Limb (tissue), 2 donors: ENCODE measurements at regions not wholly inside any gene's neighbourhood (a gene's known extent, or its start where the extent isn't known, plus 50 kb on each side); places are given as distances from the start of the nearest gene placed in this dataset.
A peak's percentile ranks its signal among the peaks of the same experiment; 100 is the strongest.

ENCODE experiments used
- DNase-seq, 2 donors: peaks; one replicate each; pipeline ENCODE4 v3.0.0-alpha.2; 2016; ENCODE audit errors: extremely low spot score in 2 of 2

DNA sequence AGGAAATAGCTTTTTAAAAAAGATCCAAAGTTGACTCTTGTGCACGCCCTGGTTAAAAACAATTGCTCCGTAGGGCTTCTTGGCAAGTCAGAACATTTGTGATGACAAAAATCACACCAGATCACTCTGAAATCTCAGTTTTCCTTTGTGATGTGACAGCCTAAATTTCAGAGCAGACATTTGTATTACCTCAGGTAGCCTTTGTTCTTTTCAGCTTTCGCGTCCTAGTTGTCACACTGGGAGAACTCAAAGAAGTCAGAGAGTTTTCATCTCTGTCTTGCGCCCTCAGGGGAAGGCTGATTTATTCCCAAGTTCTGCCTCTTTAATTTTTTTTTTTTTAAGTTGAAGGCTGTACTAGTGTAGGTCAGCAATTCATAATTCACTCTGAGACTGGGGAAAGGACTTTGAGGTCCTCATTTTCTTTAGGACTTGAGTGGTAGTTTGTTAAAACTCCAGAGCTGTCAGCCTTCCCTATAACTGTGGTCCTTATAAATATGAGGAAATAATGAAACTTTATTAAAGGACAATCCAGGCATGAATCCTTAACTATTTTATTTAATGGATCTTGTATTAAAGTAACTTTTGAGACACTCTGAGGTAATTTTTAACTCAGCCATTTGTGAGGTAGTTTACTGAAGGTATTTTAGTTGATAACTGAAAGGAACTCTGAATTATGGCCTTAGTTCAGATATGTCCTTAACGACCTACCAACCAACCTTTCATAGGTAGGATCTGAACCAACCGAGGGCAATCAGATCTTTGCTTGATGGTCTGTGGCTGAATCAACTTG lies 525.1 kb upstream of the FAM98A start:
- no peak for DNase-seq

DNA sequence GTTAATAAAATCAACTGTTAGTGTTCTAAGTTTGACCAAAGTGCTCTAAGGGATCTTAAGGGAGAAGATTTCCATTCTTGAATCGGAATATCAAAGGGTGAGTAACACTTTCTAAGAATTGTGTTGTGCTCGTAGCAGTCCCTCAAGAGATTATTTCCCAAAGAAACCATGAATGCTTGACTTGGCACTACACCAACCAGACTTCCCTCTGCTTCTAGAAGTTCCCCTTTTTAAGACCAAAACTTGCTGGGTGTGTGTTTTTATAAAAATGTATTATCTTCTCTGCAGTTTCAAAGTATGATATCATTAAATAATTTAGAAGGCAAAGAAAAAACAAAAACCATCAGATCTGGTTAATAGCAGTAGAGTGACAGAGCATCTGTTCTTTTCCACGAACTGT lies 522.0 kb upstream of the FAM98A start:
- no peak for DNase-seq

DNA sequence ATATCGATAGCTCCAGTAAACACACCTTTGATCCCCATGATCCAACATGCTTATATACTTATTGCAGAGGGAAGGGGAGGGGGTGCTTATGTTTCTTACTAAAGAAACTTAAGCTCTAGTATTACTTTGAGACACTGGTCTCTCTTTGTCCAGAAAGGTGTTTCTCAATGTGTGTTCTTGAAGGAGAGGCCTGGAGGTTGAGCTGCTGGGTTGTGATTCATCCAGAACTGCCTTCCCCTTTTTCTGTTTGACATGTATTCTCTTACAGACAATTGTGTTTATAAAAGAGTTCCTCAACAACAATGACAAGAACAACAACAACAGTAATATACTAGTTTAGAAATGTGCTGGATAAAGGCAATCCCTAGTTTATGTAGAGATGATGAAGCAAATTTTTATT lies 516.0 kb upstream of the FAM98A start:
- DNase-seq, result no peak

DNA sequence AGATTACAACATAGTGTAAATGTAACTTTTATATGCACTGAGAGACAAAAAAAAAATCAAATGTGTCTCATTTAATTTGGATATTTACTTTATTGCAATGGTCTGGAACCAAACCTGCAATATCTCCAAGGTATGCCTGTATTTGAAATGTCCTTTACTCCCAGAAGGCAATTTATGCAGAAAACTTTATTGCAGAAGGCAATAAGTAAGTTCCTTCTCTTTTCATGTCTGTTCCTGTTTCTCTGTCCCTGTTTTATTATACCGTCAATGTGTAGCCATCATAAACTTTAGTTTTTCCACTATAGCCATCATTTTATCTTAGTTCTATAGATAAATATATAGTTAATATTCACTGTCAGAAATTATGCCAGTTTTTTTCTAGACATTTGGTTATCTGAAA lies 513.1 kb upstream of the FAM98A start:
- no peak for DNase-seq

DNA sequence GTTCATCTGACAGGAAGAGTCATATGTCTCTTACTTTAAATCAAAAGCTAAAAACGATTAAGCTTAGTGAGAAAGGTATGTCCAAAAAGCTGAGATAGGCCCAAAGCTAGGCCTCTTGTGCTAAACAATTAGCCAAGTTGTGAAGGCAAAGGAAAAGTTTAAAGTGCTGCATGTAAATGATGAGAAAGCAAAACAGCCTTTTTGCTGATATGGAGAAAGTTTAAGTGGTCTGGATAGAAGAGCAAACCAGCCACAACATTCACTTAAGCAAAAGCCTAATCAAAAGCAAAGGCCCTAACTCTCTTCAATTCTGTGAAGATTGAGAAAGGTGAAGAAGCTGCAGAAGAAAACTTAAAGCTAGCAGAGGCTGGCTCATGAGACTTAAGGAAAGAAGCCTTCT lies 511.3 kb upstream of the FAM98A start:
- DNase-seq, result no peak

DNA sequence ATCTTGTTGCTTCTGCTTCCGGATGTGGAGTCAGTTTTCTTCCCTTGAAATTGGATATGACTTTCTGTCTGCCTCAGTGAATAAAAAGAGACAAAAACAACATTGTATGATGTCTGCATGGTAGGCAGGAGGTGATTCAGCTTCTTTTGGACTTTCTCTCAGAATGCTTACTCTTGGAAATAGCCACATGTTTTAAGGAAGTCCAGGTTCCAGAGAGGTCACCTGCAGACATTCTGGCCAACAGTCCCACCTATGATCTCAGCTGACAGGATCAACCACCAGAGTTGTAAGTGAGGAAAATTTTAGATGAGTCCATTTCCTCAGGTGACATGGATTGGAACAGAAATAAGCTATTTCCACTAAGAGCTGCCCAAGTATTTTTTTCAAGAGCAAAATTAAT lies 508.7 kb upstream of the FAM98A start:
- DNase-seq, result no peak

DNA sequence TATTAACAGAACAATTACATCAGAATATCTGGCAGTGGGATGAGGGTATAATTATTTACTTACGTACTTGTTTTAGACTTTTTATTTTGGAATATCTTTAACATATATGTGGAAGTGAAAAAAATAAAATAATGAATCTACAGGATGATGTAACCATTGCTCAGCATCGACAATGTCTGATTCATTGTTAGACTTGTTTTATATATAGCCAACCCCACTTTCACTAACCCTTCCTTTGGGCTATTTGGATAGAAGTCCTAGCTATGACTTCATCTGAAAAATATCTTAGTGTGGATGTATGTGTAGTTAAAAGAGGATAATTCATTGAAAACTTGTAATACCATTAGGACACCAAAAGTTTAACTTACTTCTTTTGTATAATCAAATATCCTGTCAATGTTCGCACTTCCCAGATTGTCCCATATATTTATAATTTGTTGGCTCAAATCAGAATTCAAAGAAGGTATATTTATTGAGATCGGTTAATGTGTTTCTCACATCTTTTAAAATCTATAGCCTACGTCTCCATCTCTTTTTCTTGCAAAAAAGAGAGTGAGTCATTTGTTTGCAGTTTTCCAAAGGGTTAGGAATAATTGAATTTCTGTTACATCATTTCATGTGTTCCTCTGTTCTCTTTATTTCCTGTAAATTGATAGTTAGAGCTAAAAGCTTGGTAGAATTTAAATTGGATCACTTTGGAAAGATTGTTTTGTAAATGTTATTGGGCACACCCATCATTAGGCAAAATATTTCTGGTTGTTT lies 506.1 kb upstream of the FAM98A start:
- DNase-seq, result no peak

DNA sequence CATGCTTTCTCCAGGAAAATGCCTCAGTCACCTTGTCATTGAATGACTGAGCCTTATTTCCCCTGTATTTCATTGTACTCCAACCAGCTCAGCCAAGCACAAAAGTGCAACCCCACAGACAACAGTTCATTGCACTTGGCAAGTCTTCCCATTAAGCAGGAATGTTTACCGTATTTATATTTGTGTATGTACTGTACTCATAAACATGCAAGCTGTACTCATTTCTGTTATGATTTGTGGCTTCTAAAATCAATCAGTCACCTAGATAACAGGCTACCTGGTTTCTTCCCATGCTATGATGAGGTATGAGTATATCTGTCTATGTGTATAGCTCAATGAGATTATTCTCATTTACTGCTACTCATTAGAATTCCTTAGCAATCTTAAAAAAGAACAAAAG lies 505.5 kb upstream of the FAM98A start:
- DNase-seq, result no peak

DNA sequence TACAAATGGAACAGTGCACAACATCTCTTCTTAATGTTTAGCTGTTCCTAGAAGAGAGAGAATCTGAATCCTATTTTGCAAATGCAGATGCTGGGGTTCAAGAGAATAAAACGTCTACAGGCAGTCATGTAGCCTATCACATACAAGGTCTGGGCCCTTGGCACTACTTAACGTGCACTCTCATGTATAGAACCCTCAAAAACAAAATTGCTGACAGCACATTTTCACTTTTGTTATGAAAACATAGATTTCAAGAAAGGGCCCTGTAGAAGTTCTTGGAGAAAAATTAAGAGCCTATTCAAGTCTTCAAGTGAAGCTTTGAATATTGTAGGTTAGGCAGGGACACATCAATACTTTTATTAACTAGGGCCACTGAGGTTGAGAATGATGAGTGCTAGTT lies 504.3 kb upstream of the FAM98A start:
- DNase-seq, result no peak

DNA sequence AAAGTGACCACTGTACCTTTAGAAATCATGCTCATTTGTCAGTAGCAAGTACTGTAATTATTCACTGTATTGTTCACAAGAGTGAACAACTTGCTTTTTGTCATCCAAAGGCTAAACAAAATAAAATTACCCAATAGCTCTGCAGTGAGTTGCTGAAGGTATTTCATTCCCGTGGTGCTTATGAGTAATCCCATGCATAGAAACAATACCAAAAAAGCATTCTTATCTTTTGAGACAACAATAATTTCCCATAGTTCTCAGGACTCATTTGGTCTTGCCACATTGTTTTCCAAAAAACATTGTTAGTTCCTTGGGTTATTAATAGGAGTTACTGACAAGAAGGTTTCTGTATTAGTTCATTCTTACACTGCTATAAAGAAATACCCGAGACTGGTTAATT lies 503.2 kb upstream of the FAM98A start:
- DNase-seq, result no peak

DNA sequence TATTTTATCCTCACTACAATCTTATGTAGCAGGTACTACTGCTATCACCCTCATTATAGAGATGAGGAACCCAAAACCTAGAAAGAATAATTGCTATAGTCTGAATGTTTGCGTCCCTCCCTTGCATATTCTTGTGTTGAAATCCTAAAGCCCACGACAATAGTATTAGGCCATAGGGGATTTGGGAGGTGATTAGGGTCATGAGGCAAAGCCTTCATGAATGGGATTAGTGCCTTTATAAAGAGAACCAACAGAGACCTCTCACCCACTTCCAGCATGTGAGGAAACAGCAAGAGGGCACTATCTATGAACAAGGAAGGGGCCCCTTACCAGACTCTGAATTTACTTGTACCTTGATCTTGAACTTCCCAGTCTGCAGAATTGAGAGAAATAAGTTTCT lies 500.3 kb upstream of the FAM98A start:
- no peak for DNase-seq

DNA sequence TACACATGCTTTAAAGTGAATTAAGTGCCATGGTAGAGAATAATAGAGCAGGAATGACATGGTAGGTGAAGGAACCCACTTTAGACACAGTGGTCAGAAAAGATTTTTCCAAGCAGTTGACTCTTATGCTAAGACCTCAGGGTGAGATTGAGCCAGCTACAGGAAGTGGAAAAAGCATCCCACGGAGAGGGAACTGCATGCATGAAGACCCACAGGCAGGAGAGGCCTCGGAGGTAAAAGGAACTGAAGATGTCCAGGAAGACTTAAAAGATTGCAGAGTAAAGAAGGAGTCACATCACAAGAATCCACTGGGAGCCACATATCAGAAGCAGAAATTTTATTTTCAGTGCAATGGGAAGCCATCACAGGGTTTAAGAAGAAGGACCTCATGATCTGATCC lies 499.2 kb upstream of the FAM98A start:
- no peak for DNase-seq

DNA sequence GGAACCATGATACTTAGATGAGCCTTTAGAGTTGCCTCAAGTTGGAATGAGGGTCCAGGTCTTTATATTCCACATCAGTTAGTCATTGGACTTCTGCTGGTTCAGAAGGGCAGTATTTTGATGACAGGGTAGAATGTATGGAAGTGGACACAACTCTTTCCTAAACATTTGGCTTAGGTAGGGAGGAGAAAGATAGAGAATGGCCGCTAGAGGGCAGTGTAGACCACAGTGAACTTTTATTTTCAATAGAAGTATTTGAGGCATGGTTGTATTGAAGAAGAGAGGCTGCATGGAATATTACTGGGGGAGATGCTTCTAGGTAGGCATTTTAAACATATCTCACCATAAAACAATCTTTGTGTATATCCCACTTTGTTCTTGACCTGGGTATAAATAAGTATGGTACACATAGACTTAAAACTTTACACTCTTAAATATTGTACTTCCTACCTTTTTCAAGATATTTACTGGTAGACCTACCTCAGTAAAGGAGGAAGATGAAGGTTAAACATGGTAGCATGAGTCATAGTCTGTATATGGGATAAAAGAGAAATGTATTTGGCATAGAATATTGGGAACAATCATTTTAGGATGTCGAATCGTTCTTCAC lies 497.6 kb upstream of the FAM98A start:
- peak; percentile 65 to 72 for DNase-seq

DNA sequence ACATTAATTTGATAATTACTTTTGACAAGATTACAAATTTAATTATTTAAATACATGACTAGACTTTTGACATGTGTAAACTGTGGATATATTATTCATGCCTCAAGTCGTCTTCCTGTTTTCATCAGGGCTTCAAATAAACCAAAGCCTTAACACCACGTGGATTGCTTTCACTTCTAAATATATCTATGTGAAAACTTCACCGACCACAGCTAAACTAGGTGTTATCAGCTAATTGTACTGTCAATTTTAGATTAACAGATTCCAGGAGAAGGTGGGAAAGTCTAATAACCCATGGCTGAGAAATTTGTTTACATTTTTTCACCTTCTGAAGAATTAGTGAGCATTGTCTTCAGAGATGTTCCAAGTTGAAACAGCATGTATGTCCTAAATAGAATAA lies 494.7 kb upstream of the FAM98A start:
- no peak for DNase-seq

DNA sequence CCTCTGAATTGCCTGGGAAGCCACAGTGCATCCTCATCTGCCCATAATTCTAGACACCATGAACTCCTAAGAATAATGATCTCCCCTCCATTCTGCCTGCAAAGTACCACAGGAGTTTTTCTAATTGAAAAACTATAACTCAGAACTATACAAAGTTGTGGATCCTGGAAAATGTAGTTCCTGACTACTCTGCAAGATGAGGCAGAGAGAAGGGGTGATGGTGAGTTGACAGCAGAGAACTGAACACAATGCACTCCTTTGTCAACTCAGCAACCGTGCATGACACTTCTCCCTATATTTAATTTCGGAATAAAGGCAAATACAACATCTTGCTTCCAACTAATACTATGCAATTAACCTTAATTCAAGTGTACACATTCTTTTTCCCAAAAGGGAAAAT lies 471.1 kb upstream of the FAM98A start:
- no peak for DNase-seq

DNA sequence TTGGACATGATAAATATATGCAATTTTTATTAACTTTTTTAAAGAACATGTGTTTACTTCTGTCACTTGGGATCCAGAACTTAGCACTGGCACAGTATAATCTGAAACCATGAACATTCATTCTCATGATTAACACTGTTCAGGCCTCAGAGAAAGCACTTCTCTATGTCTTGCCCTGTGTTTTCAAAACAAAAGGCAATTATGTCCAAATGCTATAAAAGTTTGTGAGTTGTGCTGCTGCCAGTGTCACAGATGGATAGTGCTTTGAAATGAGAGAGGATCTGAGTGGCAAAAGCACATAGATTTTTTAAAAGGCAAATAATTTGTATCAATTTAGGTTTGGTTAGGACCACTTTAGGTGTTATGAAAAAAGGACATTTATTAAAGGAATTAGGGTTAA lies 470.5 kb upstream of the FAM98A start:
- no peak for DNase-seq

DNA sequence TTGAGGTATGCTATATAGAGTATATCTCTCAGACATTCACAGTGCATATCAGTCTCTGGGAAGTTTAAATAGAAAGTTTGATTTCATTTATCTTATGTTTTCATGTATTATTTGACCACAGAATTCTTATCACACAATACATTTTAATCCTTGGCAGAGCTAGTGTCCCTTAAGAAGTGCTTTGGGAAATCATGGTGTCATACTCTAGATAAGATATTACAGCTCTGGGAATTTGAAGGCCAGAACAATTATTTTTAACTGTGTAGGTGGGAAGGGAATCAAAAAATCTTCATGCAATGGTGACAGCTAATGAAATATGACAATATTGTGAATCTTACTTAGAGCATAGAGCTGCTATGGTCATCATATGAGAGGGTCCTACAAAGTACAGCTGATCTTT lies 451.3 kb upstream of the FAM98A start:
- DNase-seq, result no peak

DNA sequence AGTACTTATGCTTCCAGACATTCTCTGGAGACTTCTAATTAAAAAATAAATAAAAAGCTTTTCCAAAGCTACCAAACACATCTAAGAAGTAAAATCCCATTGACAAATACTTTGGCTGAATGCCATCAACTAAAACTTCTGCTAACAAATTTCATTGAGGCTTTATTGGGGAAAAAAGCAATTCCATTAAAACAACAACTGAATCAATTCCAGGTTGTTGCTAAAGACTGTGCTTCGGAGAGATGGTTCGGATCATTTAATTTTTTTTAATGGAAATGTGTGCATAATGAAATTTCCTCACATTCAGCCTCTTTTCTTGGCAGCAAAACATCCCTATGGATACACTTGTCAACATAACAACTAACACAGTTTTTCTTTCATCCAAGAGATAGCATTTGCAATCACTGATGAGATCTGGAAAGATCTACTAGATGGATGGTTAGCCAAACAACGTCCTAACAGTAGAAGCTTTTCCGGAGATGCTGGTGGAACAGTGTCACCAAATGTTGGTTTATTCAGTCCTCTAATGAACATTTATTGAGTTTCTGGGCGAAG lies 446.1 kb upstream of the FAM98A start:
- no peak for DNase-seq

DNA sequence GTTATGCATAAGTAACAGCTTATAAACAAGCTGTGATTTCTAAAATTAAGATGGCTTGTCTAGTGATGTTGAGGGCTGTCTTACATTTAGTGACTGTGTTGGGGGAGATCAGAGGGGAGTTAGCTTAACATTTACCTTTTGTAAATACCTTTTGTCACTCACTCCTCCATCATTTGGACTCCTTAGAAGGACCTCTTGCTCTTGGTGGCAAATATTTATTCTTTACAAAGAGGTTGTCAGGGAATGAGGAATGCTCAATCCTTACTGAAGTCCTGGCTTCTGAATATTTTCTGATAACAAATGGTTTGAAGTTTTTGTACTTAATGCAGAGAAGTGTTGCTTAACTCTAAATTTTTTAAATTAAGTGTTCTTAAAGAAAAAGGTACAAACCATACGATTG lies 438.8 kb upstream of the FAM98A start:
- no peak for DNase-seq

DNA sequence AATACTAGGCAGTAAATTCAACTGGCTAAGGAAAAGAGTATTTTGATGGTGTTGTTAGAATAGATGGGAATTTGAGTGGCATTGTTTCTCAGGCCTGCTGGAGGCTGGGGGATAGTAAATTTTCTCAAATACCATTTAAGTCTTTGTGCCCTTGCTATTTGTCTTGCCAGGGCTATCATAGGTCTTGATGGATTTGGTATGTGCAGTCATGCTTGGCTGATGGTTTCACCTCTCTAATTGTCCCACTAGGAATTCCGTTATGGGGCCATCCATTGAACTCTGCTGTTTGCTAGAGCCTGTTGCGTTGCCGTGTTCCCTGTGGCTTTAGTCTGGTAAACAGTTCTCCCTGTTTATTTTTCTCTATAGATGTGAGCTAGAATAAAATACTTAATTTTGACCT lies 438.1 kb upstream of the FAM98A start:
- DNase-seq, result no peak

DNA sequence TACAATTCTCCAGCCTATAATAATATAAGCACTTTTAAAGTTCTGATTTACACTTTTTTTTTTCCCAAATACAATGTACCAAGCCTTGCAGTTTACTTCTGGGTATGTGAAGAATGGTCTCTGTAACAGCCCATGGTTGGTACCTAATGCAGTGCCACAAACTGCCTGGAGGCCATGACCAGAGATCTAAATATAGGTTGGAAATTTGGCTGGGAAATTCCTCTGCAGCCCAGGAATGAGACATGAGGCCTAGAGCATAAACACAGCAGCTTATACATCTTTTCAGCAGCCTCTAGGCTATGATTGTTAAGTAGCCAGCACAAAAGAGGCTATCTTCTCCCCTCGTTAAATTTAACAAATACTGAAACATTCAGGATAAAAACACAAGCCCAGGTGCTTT lies 432.0 kb upstream of the FAM98A start:
- no peak for DNase-seq

DNA sequence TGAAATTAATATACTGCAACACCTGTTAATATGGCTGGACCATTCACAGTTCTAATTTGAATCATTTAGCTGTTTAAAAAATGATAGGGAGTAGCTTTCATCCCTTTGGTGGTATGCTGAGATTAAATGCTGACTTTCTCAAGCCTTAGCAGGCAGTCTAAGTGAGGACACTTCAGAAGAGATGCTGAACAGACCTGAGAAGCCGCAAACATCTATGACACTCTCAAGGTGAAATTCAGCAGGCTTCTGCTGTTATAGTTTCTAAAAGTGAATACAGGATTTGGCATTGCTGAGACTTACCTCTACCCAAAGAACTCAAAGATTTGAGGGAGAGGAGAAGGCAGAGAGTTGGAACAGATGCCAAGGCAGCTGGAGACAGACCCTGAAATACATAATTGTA lies 431.2 kb upstream of the FAM98A start:
- DNase-seq, result no peak

DNA sequence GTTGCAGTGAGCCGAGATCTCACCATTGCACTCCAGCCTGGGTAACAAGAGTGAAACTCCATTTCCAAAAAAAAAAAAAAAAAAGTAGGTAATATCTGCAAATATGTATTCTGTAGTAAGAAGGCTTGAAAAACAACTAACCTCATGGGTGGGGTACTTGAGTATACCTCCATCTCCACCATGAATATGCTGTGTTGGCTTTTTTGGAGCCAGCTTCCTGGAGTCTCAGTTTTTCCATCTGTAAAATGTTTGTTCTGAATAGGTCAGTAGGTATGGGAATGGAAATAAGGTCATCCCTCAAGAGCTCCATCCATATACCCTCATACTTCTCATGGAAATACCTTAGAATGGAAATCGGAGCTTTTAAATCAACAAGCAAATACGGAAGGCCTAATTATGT lies 430.0 kb upstream of the FAM98A start:
- DNase-seq, result no peak
